NCI-H1105 treated with DMSO at 0.1 percent for 48 hours (cell line): ENCODE measurements at regions not wholly inside any gene's neighbourhood (a gene's known extent, or its start where the extent isn't known, plus 50 kb on each side); places are given as distances from the start of the nearest gene placed in this dataset.

Experiments
- DNase-seq: peaks from one replicate; lab custom pipeline; 2025; lab: John Stamatoyannopoulos, UW

- DNase-seq, result no peak
Observed at GRCh38 chr3:5270666-5271371, 83.3 kb downstream of the EDEM1 start.

- DNase-seq, result no peak
Observed at GRCh38 chr3:5271372-5271683, 83.8 kb downstream of the EDEM1 start.

GRCh38 chr3:5272387-5272786 is 84.9 kb downstream of the EDEM1 start:
- DNase-seq, result no peak

GRCh38 chr3:5274091-5274490 is 86.6 kb downstream of the EDEM1 start:
- DNase-seq, result no peak

- no peak for DNase-seq
Observed at GRCh38 chr3:5275529-5275928, 88.0 kb downstream of the EDEM1 start.

- DNase-seq, result no peak
Observed at GRCh38 chr3:5276934-5277333, 89.4 kb downstream of the EDEM1 start.

GRCh38 chr3:5277612-5278236 is 90.2 kb downstream of the EDEM1 start:
- no peak for DNase-seq

GRCh38 chr3:5278666-5279065 is 91.2 kb downstream of the EDEM1 start:
- no peak for DNase-seq

- DNase-seq, result no peak
Observed at GRCh38 chr3:5282703-5283102, 95.2 kb downstream of the EDEM1 start.

GRCh38 chr3:5285439-5285838 is 97.9 kb downstream of the EDEM1 start:
- no peak for DNase-seq

- DNase-seq, result no peak
Observed at GRCh38 chr3:5290915-5291314, 103.4 kb downstream of the EDEM1 start.

- peak; percentile 67 for DNase-seq
Observed at GRCh38 chr3:5292512-5292911, 105.0 kb downstream of the EDEM1 start.

GRCh38 chr3:5293207-5293606 is 105.7 kb downstream of the EDEM1 start:
- no peak for DNase-seq

GRCh38 chr3:5294356-5294755 is 106.8 kb downstream of the EDEM1 start:
- no peak for DNase-seq

- no peak for DNase-seq
Observed at GRCh38 chr3:5295191-5295690, 107.7 kb downstream of the EDEM1 start.

GRCh38 chr3:5296362-5296761 is 108.9 kb downstream of the EDEM1 start:
- no peak for DNase-seq

- DNase-seq, result no peak
Observed at GRCh38 chr3:5297895-5298294, 110.4 kb downstream of the EDEM1 start.

GRCh38 chr3:5298453-5298852 is 110.9 kb downstream of the EDEM1 start:
- DNase-seq, result no peak

- DNase-seq, result no peak
Observed at GRCh38 chr3:5299161-5299560, 111.7 kb downstream of the EDEM1 start.

- DNase-seq, result no peak
Observed at GRCh38 chr3:5300638-5301037, 113.1 kb downstream of the EDEM1 start.

- no peak for DNase-seq
Observed at GRCh38 chr3:5301651-5302297, 114.3 kb downstream of the EDEM1 start.

GRCh38 chr3:5302661-5303060 is 115.2 kb downstream of the EDEM1 start:
- no peak for DNase-seq

GRCh38 chr3:5304188-5304587 is 116.7 kb downstream of the EDEM1 start:
- DNase-seq, result no peak
